ENCODE measurements at regions not wholly inside any gene's neighbourhood (a gene's known extent, or its start where the extent isn't known, plus 50 kb on each side); places are given as distances from the start of the nearest gene placed in this dataset.
"Not testable (repeated sequence)": the region's sequence is repeated elsewhere in the genome, so short reads cannot be mapped to it uniquely, and the experiment has no call there.

DNA sequence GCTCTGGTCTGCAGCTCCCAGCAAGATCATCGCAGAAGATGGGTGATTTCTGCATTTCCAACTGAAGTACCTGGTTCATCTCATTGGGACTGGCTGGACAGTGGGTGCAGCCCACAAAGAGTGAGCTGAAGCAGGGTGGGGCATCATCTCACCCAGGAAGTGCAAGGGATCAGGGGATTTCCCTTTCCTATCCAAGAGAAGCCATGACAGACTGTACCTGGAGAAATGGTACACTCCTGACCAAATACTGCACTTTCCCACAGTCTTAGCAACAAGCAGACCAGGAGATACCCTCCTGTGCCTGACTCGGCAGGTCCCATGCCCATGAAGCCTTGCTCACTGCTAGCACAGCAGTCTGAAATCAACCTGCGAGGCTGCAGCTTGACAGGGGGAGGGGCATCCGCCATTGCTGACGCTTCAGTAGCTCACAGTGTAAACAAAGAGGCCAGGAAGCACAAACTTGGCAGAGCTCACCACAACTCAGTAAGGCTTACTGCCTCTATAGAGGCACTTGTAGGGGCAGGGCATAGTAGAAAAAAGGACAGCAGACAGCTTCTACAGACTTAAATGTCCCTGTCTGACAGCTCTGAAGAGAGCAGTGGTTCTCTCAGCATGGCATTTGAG is 60.5 kb downstream of the AREG start:
- peak in 1 of 4 donors; percentile 4 for DNase-seq (ENCODE audit: low read depth in 4 of 4, low spot score in 2 of 4)

DNA sequence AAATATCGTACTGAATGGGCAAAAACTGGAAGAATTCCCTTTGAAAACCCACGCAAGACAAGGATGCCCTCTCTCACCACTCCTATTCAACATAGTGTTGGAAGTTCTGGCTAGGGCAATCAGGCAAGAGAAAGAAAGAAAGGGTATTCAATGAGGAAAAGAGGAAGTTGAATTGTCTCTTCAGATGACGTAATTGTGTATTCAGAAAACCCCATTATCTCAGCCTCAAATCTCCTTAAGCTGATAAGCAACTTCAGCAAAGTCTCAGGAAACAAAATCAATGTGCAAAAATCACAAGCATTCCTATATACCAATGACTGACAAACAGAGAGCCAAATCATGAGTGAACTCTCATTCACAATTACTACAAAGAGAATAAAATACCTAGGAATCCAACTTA is 64.4 kb downstream of the AREG start:
- DNase-seq (ENCODE audit: low read depth in 4 of 4, low spot score in 2 of 4), result not testable (repeated sequence)

DNA sequence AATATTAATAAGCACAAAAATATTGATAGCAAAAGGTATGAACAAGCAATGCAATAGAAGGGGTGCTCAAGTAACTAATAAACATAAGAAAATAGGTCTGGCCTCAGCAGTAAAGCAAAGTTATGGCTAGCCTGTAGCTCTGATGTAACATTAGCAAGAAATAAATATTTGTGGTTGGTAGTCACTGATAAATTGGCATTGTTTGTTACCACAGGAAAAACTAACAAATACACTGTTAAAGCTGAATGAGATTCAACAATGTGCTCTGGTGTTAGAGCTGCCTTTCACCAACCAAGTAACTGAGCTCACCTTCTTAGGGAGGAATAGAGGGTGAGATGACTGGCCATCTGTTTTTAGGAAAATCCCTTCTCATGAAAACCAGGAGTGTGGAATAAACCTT is 71.4 kb downstream of the AREG start:
- no peak for DNase-seq (ENCODE audit: low read depth in 4 of 4, low spot score in 2 of 4)

DNA sequence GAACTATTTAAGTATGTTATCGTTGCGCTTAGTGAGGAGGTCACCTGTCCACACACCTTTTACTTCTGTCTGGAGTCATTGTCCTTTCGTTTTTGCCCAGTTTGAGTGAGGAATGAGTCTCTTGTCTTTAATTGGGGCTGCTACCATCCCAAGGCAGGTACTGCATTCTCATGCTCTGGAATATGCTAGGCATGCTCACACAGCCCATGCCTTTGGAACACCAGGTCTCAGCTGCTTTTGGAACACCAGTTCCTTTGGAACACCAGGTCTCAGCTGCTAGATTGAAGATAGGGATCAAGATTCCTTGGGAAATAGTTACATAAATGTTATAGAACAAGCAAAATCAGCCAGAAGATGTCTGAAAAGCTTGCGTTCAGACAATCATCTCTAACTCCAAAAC is 73.1 kb downstream of the AREG start:
- no peak for DNase-seq (ENCODE audit: low read depth in 4 of 4, low spot score in 2 of 4)

DNA sequence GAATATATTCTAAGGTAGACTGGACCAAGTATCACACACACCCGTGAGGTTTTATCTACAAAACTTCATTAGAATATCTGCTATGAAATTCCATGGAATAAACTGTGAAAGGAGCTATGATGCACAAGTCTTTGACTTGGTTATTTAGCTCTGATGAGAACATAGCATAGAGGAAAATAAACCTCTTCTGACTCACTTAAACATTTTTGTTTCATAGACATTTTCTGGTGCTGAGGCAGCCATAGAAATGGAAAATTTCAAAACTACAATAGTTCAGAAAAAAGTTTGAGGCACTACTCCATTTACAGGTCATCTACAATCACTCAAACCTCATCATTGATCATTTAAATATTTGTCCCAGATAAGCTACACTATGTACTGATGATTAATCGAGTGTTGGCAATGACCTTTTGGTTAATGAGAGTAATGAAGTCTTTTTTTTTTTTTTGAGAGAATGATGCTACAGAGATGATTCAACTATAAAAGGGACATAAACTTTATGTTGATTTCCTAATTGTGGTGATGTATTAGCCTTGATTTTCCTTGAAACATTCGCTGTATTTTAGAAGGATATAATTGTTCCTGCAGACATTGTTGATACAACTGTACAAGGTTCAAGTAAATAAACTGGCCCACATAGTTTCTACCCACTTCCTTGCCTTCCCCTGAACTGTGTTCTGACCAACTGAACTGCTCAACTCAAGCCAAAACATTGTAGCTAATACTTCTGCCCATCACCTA is 77.5 kb downstream of the AREG start:
- no peak for DNase-seq (ENCODE audit: low read depth in 4 of 4, low spot score in 2 of 4)

DNA sequence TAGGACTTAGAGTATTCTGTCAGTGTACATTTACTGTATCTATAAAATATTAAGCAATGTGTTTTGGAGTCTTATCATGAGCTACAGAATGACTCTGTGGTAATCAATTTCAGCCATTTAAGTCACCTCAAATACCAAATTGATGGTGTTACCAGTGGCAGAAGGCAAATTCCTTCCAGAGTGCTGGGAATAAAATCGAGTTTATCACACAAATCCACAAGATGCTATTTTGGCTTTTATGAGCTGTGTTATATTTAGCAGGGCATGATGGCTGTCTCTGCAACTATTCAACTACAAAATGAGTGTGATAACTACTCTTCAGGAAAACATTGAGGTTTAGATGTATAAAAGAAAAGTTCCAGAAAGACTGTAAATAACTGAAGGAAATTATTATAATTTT is 78.2 kb downstream of the AREG start:
- no peak for DNase-seq (ENCODE audit: low read depth in 4 of 4, low spot score in 2 of 4)

DNA sequence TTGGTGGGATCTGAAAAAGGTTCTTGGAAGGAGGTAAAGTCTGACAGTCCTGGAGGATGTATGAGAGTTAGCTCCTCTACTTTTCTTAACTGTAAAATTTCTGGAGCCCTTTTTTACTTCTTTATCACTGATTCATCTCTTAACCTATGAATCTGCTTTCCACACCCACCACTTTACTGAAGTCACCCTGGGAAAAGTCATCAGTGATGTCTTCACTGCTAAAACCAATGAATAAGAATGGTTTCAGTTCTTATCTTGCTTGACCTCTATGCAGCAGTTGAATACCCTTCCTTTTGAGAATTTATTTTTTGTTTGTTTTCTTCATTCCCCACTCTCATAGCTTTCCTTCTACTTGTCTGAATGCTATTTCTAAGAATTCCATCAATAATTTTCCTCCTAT is 80.0 kb downstream of the AREG start:
- DNase-seq (ENCODE audit: low read depth in 4 of 4, low spot score in 2 of 4), result no peak

DNA sequence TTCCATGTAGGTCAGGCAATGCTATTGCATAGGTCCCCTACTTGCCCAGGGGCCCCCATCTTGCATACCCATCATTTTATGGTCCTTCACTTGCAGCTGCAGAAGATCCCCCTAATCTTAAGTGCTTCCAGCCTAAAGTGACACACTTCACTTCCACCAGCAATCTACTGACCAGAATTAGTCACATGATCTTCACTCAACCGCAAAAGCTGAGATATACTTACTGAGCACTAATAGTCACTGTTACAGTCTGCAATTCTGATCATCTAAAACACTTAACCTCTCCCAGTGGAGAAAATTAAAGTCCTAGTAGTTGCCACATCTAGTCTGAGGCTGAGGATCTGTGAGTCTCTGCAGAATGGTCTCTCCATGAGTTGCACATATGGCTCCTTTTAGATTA is 82.1 kb downstream of the AREG start:
- DNase-seq (ENCODE audit: low read depth in 4 of 4, low spot score in 2 of 4), result no peak

DNA sequence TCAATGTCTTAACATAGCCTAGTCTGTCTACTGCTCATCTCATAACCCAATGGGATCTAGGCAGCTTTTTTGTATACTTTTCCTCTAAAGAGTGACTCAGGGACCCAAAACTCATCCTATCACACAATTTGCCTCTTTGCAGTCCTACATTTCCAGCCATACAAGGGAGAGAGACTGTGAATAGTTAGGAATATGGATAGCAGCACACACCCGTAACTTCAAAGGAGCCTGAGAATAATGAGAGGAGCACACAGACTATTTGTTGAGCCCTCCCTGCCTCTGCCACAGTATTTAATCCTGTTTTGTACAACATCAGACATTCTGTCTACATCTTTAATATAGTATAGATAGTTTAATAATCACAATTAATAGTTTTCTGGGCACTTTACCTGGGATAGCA is 83.2 kb downstream of the AREG start:
- no peak for DNase-seq (ENCODE audit: low read depth in 4 of 4, low spot score in 2 of 4)

DNA sequence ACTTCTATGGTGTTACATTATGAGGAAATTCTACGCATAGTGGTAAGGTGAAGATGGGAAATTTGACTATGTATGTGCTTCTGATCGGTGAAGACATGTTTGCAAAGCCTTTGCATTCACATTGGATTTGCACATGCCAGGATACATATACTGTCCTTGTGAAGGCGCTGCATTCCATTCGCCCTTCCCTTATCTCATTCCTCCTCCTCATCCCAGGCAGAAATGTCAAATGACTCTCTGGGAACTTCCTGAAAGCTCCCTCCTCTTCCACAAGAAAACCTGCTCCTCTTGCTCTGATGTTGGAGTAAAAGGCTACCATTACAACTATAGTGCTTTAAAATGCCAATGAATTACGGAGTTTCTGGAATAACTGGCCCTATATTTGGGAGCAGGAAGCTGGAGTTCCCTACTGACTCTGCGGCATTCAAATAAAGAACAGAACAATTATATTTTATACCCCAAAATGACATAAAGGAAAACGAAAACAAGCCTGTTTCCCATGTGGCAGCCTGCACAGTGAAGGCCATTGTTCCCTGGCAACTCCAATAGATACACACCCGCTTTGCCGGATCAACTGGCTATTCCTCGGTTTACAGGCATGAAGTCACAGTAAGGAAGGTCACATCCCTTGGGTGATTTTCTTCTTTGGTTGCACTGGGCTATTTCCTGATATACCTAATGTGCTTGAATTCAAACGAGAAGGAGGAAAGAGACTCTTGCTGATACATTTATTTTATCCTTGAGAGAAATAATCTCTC is 84.5 kb downstream of the AREG start:
- no peak for DNase-seq (ENCODE audit: low read depth in 4 of 4, low spot score in 2 of 4)

DNA sequence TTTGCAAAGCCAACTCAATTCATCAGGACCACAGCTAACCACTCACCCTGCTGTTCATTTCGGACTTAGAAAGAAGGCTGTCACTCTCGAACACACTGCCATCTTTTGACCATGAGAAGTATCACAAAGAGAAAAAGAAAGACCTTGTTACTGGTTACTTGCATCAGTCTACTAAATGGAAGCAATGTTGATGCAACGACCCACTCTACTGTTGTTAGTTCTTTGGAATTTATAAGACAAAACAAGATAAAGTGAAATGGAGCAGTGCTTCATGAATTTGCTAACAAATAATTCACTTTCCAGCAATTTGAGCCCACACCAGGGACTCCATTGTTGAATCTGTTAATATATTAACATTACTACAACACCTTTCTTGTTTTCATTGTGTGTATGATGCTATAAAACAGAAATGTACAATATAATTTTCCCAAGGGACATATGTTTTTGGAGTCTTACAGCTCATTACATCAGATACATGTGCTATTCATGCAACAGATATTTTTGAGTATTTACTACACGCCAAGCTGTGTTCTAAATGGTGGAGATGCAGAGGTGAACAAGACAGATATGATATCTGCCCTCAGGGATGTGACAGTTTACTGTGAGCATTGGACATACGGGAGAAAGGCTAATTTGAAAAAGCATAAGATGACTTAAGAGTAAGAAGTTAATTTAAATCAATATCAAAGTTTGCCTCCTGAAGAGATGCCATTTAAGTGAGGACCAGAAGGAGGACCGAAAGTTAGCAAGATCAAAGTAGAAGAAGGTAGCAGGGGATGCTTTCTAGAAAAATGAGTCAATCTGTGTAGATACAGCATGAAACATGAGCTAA is 87.2 kb downstream of the AREG start:
- peak in 1 of 4 donors; percentile 17 for DNase-seq (ENCODE audit: low read depth in 4 of 4, low spot score in 2 of 4)

DNA sequence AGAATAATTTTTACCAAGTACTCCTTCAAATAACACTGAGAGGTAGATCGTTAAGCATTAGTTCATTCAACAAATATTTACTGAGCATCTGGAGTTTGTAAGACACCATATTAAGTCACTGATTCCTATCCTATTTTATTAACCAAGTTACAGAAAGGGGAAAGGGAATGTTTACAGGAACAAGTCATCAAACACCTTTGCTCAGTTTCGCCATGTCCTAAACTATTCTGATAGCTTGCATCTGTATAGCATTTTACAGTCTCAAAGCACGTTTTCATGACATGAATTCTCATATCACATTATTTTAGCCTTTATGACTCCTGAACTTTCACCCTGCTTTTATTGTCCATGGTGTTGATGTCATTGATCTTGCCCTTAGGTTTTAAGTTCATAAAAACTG is 89.2 kb downstream of the AREG start:
- no peak for DNase-seq (ENCODE audit: low read depth in 4 of 4, low spot score in 2 of 4)

DNA sequence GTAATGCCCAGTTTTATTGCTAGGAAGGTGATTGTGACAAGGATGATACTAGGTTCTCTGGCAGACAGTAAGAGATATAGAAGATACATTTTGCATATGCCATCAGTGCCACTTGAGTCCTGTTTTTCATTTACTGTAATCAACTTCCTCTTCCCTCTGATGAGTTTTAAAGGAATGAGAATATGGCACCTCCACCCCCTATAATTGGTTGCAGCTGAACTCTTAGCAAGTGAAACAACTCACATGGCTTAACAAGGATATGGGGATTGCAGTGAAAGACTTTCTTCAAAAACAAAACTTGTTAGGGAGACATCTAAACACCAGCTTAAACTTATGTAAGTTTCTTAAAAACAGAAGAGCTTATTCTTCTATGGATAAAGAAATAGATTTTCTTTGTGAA is 90.0 kb downstream of the AREG start:
- DNase-seq (ENCODE audit: low read depth in 4 of 4, low spot score in 2 of 4), result no peak

DNA sequence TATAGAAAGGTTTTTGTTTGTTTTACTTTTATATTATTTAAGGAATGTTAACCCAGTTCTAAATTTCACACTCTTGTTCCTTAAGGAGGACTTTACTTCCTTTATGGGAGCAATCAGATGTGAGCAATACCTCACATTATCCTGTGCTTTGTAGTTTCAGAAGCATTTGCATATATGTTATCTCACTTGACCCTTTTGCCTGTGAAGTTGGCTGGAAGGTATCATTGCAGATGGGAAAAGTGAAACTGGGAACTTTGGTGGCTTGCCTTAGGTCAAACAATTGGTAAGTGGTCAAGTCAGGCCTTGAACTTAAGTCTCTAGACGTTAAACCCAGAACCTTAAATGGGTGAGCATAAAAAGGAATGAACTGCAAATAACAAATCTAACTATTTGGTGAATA is 90.6 kb downstream of the AREG start:
- no peak for DNase-seq (ENCODE audit: low read depth in 4 of 4, low spot score in 2 of 4)

DNA sequence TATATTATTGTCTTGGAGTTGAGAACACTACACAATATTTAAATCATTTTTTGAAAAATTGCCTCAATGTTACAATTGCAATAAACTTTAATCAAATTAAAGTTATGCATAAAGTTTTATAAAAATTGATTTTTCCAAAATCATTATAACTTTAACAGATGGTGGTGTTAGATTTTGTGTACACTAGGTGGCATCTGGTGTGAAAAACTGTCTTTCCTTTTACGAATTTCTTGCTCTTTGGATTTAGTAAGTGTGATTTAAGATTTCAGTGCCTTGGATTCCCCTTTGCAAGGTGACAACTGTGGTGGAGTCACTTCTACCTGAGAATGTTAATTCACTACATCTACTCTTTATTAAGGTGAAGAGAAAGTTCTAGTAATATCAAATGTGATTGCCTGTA is 91.6 kb downstream of the AREG start:
- no peak for DNase-seq (ENCODE audit: low read depth in 4 of 4, low spot score in 2 of 4)

DNA sequence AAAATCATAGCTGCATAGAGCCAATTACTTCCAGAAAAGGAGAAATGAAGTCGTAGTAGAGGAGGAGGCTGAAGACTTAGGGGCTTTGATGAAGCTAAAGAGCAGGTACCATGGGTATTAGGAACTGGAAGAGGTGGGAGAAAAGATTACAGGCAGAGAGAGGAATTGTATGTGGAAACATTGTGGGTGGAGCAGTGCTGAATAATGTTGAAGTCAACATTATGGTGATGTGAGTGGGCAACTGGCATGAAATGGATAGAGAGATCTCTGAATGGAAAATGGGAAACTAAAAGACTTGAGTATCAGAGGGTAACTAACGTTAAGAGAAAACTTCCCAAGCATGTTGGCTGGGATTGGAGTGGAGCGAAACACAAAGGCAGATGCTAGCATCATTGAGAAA is 92.5 kb downstream of the AREG start:
- DNase-seq (ENCODE audit: low read depth in 4 of 4, low spot score in 2 of 4), result no peak

DNA sequence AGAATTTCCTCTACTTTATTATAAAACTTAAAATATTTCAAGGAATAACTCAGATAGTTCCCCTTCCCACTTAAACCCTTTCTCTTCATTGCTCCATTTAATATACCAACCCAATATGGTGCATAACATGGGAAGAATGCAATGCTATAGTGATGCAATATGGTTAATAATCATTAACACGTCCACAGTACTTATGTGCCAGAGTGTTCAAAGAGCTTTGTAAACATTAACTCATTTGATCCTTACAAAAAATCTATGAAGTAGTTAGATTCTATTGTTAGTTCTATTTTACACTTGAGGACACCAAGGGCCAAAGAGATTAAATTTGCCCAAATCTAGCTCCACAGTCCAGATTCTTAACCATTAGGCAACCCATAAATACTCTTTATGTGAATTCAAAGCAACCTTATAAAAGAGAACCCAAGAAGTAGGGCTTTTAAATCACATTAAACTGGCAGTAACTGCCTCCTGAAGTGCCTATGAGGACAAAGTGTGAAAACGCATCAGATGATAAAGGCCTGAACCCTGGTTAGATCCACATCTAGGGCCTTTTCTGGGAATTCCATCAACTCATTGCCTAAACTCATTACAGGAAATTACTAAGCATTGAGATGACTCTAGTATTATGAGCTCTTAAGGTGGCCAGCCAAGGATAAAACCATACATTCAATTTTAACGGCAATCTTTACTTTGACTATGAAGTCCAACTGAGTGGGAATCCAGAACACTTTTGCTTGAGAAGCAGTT is 94.3 kb downstream of the AREG start:
- no peak for DNase-seq (ENCODE audit: low read depth in 4 of 4, low spot score in 2 of 4)

DNA sequence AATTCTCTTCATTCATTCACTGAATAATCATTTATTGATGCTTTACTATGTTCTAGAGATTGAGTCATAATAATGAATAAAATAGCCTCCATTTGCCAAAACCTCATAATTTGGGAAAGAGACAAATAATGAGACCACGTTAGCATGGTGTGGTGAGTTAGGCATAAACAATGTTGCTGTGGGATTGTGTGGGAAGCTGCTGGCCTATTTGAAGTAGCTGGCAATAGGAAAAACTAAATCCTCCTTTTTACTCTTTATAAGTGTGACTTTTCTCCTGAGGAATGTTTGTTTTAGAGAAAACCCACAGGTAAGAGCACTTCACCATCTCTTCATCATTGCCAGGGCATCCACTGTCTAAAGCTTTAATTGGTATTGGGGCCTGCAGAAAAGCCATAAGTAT is 95.3 kb downstream of the AREG start:
- DNase-seq (ENCODE audit: low read depth in 4 of 4, low spot score in 2 of 4), result no peak

DNA sequence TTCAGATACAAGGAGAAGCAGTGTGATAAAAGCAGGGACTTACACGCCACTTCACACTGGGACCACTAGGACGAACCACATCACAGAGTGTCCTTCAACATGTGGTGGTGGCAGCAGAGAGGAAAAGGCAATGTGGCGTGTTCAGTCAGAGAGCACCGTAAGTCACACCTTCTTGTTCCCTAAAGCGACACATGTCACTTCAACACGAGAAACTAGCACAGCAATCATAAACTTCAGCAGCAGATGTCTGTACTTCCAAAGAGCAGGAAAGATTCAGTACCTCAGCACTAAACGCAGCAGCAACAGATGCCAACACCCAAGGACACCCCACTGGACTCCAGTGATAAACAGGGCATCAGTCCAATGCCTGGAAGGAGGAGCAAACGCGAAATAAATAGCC is 96.7 kb downstream of the AREG start:
- DNase-seq (ENCODE audit: low read depth in 4 of 4, low spot score in 2 of 4), result no peak

DNA sequence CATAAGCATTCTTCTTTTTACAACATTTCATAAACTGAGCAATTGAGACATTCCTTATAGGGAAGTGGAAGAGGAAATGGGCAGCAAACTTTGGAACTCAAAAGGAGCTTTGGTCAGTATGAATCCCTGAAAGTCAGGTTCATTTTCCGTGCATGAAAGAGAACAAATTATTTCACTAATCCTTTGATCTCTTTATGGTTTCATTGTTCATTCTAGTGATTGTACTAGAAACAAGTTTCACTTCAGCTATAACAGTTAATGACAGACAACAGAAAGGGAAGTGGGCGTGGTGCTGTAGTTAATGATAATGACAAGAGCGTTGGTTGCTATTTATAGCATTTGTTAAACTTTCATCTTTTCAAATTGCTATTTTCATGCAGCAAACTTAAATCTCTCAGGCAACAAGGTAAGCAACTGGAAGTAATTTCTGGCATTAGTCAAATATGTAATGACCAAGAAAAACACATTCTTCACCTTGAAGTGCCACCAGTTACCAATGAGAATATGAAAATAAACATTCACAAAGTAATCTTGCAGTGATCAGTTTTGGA is 98.4 kb downstream of the AREG start:
- no peak for DNase-seq (ENCODE audit: low read depth in 4 of 4, low spot score in 2 of 4)
